ENCODE measurements at regions not wholly inside any gene's neighbourhood (a gene's known extent, or its start where the extent isn't known, plus 50 kb on each side); places are given as distances from the start of the nearest gene placed in this dataset.
A peak's percentile ranks its signal among the peaks of the same experiment; 100 is the strongest.

- DNase-seq (no peak), ATAC-seq (no peak)
- intact Hi-C loops (cut with DNase I, micrococcal nuclease) = no loop called here
Observed at GRCh38 chr4:122671919-122672490, 51.1 kb upstream of the IL21 start.

- DNase-seq = no peak
- ATAC-seq = peak; percentile 62
- intact Hi-C loops (cut with DNase I, micrococcal nuclease) = no loop called here
Observed at GRCh38 chr4:122673252-122673651, 52.4 kb upstream of the IL21 start.

GRCh38 chr4:122674371-122674770 is 53.5 kb upstream of the IL21 start:
- intact Hi-C loops (cut with DNase I, micrococcal nuclease) = no loop called here
- ATAC-seq (no peak), DNase-seq (no peak)

- no peak for ATAC-seq
- no peak for DNase-seq
- intact Hi-C loops (cut with DNase I, micrococcal nuclease) = no loop called here
Observed at GRCh38 chr4:122679317-122679716, 53.2 kb upstream of the BBS12 start.

- ATAC-seq = no peak
- intact Hi-C loops (cut with DNase I, micrococcal nuclease) = no loop called here
- DNase-seq = no peak
Observed at GRCh38 chr4:122679946-122680345, 52.6 kb upstream of the BBS12 start.

- ATAC-seq (no peak), DNase-seq (no peak)
Observed at GRCh38 chr4:122681568-122681967, 50.9 kb upstream of the BBS12 start.

More at GRCh38 chr4:122681568-122681967, 50.9 kb upstream of the BBS12 start:
- intact Hi-C loops (cut with DNase I, micrococcal nuclease) = no loop called here

Measured in left colon (tissue), 2 donors.